SU-DHL-6 (cell line): ENCODE measurements at regions not wholly inside any gene's neighbourhood (a gene's known extent, or its start where the extent isn't known, plus 50 kb on each side); places are given as distances from the start of the nearest gene placed in this dataset.

Experiments used
- H2AFZ ChIP-seq: fragments of 200-600 bp; sonication (generic); 2 replicates; pipeline ENCODE4 v1.6.1; 2014; ENCODE audit warnings: low read depth, mild to moderate bottlenecking, moderate library complexity, mixed read lengths, antibody characterized with exemption, low read length; ENCODE audit not compliant: severe bottlenecking
- H3F3A ChIP-seq: fragments of 200-600 bp; shearing (Covaris generic); 2 replicates; pipeline ENCODE4 v1.6.0; 2016; ENCODE audit warnings: antibody characterized with exemption, mild to moderate bottlenecking; ENCODE audit not compliant: insufficient read depth
- H3K27ac ChIP-seq: fragments of 200-600 bp; sonication (generic); 2 replicates; pipeline ENCODE4 v1.5.1; 2016; ENCODE audit warnings: low read depth, mild to moderate bottlenecking, low read length, moderate library complexity, mixed read lengths
- H3K27me3 ChIP-seq: fragments of 200-600 bp; sonication (generic), shearing (Covaris generic); 2 replicates; pipeline ENCODE4 v1.6.0; 2014; ENCODE audit warnings: mild to moderate bottlenecking, low read length
- H3K36me3 ChIP-seq: fragments of 200-600 bp; sonication (generic); 2 replicates; pipeline ENCODE4 v1.6.1; 2014; ENCODE audit warnings: mild to moderate bottlenecking, low read length, mixed read lengths
- H3K4me2 ChIP-seq: fragments of 300-600, 200-600 bp; shearing (Covaris generic), sonication (generic); 2 replicates; pipeline ENCODE4 v1.6.0; 2014; ENCODE audit warnings: low read length, low read depth, mild to moderate bottlenecking; ENCODE audit not compliant: poor library complexity, severe bottlenecking
- H3K4me3 ChIP-seq: fragments of 200-600 bp; sonication (generic); 2 replicates; pipeline ENCODE4 v1.5.1; 2014; ENCODE audit warnings: antibody characterized with exemption, low read length, mild to moderate bottlenecking, mixed read lengths; ENCODE audit not compliant: insufficient read depth, poor library complexity, severe bottlenecking
- H3K79me2 ChIP-seq: fragments of 200-600 bp; sonication (generic); 2 replicates; pipeline ENCODE4 v1.6.1; 2014; ENCODE audit warnings: mild to moderate bottlenecking, low read length, moderate library complexity; ENCODE audit not compliant: insufficient read depth
- H3K9ac ChIP-seq: fragments of 200-600 bp; sonication (generic); 2 replicates; pipeline ENCODE4 v1.7.0; 2014; ENCODE audit warnings: mild to moderate bottlenecking, low read length
- H3K9me2 ChIP-seq: fragments of 200-600 bp; sonication (generic); replicated peaks from 2 replicates; pipeline ENCODE4 v1.6.1; 2014; ENCODE audit warnings: low read length; ENCODE audit not compliant: insufficient read depth
- H3K9me3 ChIP-seq: fragments of 200-600 bp; sonication (generic); 2 replicates; pipeline ENCODE4 v1.6.1; 2014; ENCODE audit warnings: low read length, mixed read lengths; ENCODE audit not compliant: insufficient read depth
- H4K20me1 ChIP-seq: fragments of 200-600 bp; sonication (generic); 2 replicates; pipeline ENCODE4 v1.6.1; 2014; ENCODE audit warnings: low read depth, mild to moderate bottlenecking, antibody characterized with exemption, low read length, moderate library complexity, mixed read lengths
- EZH2phosphoT487 ChIP-seq: fragments of 200-600 bp; sonication (generic), shearing (Covaris generic); conservative IDR thresholded peaks from 2 replicates; pipeline ENCODE4 v1.6.1; 2018; ENCODE audit warnings: mild to moderate bottlenecking, antibody characterized with exemption, low read length, moderate library complexity, mixed read lengths
- TF ChIP-seq, protein P1 (sequence below): fragments of 200-600 bp; sonication (generic); IDR thresholded peaks from one replicate; pipeline ENCODE4 v1.5.1; 2017; ENCODE audit warnings: antibody characterized with exemption, mild to moderate bottlenecking, low read length, moderate library complexity; ENCODE audit not compliant: insufficient read depth, poor library complexity, severe bottlenecking

DNA sequence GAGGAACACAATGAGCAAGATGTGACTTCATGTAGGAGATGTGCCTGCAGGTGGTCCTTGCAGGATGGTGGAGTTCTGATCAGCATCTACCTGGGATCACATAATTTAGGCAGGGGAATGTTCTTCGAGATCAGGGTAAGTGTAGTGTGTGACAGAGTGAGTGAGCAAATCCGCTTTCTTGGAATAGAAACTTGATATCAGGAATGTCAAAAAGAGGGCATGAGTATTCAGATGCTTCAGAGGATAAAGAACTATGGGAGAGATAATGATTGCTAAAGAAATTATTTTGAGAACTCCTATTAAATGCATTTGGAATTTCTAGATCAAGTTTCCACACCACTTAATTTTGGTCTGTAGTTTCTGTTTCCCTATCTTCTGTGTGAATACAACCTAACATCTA, 463.6 kb upstream of the SLC14A2 start:
- Histone ChIP-seq H2AFZ (no peak overlapping the region), H3K9me3 (no peaks in the 10 kb centered on the region), H3K4me2 (no peak overlapping the region)

DNA sequence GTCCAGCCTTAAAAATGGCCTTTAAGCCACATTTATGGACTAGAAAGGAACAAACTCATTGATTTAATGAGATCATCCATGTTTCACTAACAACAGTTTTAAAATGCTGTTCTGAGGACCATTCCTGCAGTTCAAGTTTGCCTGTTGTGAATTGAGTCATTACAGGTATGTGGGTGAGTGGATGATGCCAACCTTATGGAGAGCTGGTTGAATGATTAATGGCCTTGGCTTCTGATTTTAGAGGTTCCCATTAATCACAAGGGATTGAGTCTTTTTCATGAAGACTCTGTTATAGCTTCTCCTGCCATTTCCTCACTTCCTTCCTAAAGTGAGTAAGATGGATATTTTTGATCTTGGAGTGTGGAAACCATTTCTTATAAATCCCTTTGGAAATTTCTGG, 459.8 kb upstream of the SLC14A2 start:
- Histone ChIP-seq H3K9ac (no peak overlapping the region), H3K27me3 (no peaks in the 10 kb centered on the region), H3K9me2 (no peaks in the 10 kb centered on the region), H3K36me3 (no peaks in the 10 kb centered on the region), H3K4me3 (no peak overlapping the region), H4K20me1 (no peaks in the 10 kb centered on the region), H3K79me2 (no peaks in the 10 kb centered on the region), H3K4me2 (no peak overlapping the region), H3K9me3 (no peaks in the 10 kb centered on the region), H2AFZ (no peak overlapping the region), H3K27ac (no peak overlapping the region), H3F3A (no peaks in the 10 kb centered on the region)
- no peak for TF ChIP-seq EZH2phosphoT487
- TF ChIP-seq, protein P1, sequence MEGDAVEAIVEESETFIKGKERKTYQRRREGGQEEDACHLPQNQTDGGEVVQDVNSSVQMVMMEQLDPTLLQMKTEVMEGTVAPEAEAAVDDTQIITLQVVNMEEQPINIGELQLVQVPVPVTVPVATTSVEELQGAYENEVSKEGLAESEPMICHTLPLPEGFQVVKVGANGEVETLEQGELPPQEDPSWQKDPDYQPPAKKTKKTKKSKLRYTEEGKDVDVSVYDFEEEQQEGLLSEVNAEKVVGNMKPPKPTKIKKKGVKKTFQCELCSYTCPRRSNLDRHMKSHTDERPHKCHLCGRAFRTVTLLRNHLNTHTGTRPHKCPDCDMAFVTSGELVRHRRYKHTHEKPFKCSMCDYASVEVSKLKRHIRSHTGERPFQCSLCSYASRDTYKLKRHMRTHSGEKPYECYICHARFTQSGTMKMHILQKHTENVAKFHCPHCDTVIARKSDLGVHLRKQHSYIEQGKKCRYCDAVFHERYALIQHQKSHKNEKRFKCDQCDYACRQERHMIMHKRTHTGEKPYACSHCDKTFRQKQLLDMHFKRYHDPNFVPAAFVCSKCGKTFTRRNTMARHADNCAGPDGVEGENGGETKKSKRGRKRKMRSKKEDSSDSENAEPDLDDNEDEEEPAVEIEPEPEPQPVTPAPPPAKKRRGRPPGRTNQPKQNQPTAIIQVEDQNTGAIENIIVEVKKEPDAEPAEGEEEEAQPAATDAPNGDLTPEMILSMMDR = no peak

More for the DNA sequence above, 463.6 kb upstream of the SLC14A2 start:
- Histone ChIP-seq H3K9ac (no peak overlapping the region), H3K4me3 (no peak overlapping the region), H3K27me3 (no peaks in the 10 kb centered on the region), H3K9me2 (no peaks in the 10 kb centered on the region), H4K20me1 (no peaks in the 10 kb centered on the region), H3K79me2 (no peaks in the 10 kb centered on the region), H3K27ac (no peak overlapping the region), H3F3A (no peaks in the 10 kb centered on the region), H3K36me3 (no peaks in the 10 kb centered on the region)
- no peak for TF ChIP-seq EZH2phosphoT487
- TF ChIP-seq, protein P1 = no peak

- H3K79me2 ChIP-seq = no peaks in the 10 kb centered on the region
- H3K9ac ChIP-seq = no peak overlapping the region
- H4K20me1 ChIP-seq = no peaks in the 10 kb centered on the region
- H3K9me3 ChIP-seq = no peaks in the 10 kb centered on the region
- H3K27me3 ChIP-seq = no peaks in the 10 kb centered on the region
- TF ChIP-seq, protein P1 = no peak
- no peak for TF ChIP-seq EZH2phosphoT487
- no peak overlapping the region for H3K27ac ChIP-seq
- H3K9me2 ChIP-seq = no peaks in the 10 kb centered on the region
- H3K36me3 ChIP-seq = no peaks in the 10 kb centered on the region
- no peak overlapping the region for H3K4me3 ChIP-seq
- H3K4me2 ChIP-seq = no peak overlapping the region
- H2AFZ ChIP-seq = no peak overlapping the region
- no peaks in the 10 kb centered on the region for H3F3A ChIP-seq
These were observed 458.3 kb upstream of the SLC14A2 start for GRCh38 chr18:45156946-45157345.
